ENCODE measurements at regions not wholly inside any gene's neighbourhood (a gene's known extent, or its start where the extent isn't known, plus 50 kb on each side); places are given as distances from the start of the nearest gene placed in this dataset.

DNA sequence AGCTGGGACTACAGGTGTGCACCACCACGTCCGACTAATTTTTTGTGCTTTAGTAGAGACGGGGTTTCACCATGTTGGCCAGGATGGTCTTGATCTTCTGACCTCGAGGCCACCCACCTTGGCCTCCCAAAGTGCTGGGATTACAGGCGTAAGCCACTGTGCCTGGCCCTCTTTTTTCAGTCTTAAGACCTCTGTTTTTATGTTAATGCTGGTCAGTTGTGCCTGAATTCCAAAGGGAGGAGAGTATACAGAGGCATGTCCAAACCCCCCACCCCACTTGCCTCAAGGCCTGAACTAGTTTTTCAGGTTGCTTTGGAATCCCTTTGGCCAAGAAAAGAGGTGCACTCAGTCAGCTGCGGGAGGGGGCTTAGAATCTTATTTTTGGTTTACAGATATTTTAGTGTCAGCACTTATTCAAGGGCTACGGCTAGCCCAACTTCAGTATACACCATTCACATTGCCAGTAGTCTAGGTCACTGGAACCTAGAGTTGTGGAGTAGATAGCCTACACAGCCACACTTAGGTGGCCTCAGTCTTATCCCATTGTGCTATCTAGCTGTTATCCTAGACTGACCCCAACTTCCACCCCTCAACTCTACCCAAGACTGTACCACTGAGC, 128.0 kb upstream of the TPM1 start:
- TF ChIP-seq, protein P1, sequence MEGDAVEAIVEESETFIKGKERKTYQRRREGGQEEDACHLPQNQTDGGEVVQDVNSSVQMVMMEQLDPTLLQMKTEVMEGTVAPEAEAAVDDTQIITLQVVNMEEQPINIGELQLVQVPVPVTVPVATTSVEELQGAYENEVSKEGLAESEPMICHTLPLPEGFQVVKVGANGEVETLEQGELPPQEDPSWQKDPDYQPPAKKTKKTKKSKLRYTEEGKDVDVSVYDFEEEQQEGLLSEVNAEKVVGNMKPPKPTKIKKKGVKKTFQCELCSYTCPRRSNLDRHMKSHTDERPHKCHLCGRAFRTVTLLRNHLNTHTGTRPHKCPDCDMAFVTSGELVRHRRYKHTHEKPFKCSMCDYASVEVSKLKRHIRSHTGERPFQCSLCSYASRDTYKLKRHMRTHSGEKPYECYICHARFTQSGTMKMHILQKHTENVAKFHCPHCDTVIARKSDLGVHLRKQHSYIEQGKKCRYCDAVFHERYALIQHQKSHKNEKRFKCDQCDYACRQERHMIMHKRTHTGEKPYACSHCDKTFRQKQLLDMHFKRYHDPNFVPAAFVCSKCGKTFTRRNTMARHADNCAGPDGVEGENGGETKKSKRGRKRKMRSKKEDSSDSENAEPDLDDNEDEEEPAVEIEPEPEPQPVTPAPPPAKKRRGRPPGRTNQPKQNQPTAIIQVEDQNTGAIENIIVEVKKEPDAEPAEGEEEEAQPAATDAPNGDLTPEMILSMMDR (IDR thresholded peaks at IDR 0.05) = no peak
- Histone ChIP-seq H3K9me3 (no peaks in the 10 kb centered on the region), H3K36me3 (no peaks in the 10 kb centered on the region), H3K27ac (no peak overlapping the region), H3K27me3 (no peaks in the 10 kb centered on the region), H3K4me3 (no peak overlapping the region), H3K4me1 (no peaks in the 10 kb centered on the region)
- intact Hi-C loops (cut with DNase I) = no loop called here
- DNase-seq (ENCODE audit: low spot score in 2 of 2) = no peak

DNA sequence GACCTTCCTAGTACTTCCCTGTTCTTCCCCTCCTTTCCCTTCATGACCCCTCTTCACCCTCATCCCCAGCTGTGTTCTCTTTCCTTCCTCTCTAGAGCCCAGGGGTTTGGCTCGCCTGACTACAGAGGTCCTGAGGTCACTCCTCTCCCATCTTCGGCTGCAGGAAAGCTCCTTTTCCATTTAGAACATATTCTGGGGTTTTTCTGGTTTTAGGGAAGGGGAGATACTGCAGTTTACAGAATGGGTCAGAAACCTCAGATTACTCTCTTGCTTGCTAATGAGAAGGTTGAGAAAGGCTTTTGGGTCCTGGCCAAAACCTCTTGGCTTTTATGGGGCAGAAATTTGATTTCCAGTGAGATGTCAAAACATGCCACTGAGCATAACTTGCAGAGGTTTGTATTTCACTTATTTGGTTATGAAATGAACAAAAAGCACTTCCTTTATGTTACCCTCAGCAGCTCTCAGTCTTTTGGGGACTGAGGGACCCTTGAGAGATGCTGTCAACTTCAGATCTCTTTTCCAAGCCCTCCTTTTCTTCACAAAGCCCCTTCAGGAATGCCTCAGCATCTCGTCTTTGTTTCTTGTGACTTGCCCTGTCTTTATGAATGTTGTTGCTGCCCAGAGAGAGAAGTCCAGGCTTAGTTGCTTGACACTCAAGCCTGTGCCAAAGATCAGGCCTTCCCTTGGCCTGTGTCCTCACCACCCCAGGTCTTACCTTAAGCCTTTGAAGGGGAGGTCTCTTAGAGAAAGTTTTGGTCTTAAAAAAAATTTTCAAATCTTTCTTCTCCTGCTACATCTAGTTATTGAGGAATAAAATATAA, 121.7 kb upstream of the TPM1 start:
- intact Hi-C loops (cut with DNase I) = no loop called here
- H3K27ac ChIP-seq = peak overlapping the region; percentile 49 to 62
- H3K9me3 ChIP-seq = no peaks in the 10 kb centered on the region
- H3K4me1 ChIP-seq = peaks cover 0 to 13% of the 10 kb centered on the region in 2 donors
- H3K27me3 ChIP-seq = no peaks in the 10 kb centered on the region
- no peak overlapping the region for H3K4me3 ChIP-seq
- TF ChIP-seq, protein P1 (IDR thresholded peaks at IDR 0.05) = no peak
- no peaks in the 10 kb centered on the region for H3K36me3 ChIP-seq
- DNase-seq (ENCODE audit: low spot score in 2 of 2) = no peak

DNA sequence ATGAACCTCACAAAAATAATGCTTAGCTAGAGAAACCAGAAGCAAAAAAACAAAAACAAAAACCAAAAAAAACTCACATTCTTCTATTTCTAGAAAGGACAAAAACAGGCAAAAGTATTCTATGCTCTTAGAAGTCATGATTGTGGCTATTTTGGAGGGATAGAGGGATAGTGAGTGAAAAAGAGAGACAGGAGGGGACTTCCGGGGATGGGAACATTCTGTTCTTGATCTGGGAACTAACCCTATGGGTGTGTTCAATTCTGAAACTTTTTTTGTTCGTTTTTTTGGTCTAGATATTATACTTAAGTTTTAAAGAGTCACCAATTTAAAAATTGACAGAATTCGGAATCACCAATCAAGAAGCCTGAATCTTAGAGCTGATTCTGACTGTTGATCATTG, 120.0 kb upstream of the TPM1 start:
- intact Hi-C loops (cut with DNase I) = loop anchor here (1.0 kb wide), 1 partner anchor 19 kb away; no protein-coding TSS in a partner anchor
- TF ChIP-seq, protein P1 (IDR thresholded peaks at IDR 0.05) = no peak
- H3K4me3 ChIP-seq = no peak overlapping the region
- no peak for DNase-seq (ENCODE audit: low spot score in 2 of 2)
- H3K27me3 ChIP-seq = no peaks in the 10 kb centered on the region
- no peaks in the 10 kb centered on the region for H3K9me3 ChIP-seq
- H3K27ac ChIP-seq = peak overlapping the region; percentile 9 to 39
- H3K4me1 ChIP-seq = peaks cover 0 to 13% of the 10 kb centered on the region in 2 donors
- H3K36me3 ChIP-seq = no peaks in the 10 kb centered on the region

DNA sequence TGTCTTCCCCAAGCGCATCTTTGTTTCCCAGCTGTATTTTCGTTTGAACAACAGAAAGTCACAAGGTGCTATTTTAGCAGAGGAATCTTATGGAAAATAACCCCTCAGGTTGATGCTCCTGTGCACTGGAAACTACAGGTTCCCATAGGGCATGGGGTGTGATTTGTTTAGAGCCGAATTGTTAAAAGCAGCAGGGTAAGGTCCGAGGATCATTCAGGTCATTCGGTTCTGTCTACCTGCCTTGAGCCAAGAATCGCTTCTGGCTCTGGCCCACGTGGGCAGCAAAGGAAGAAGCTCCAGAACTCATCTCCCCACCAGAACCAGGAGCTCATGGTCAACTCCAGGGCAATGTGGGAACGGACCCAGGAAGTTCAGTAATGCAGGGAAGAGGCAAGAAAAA, 116.7 kb upstream of the TPM1 start:
- DNase-seq (ENCODE audit: low spot score in 2 of 2) = no peak
- Histone ChIP-seq H3K27me3 (no peaks in the 10 kb centered on the region), H3K9me3 (no peaks in the 10 kb centered on the region), H3K27ac (no peak overlapping the region), H3K36me3 (no peaks in the 10 kb centered on the region), H3K4me3 (no peak overlapping the region), H3K4me1 (peaks cover 0 to 24% of the 10 kb centered on the region in 2 donors)
- TF ChIP-seq, protein P1 (IDR thresholded peaks at IDR 0.05) = no peak
- intact Hi-C loops (cut with DNase I) = no loop called here

DNA sequence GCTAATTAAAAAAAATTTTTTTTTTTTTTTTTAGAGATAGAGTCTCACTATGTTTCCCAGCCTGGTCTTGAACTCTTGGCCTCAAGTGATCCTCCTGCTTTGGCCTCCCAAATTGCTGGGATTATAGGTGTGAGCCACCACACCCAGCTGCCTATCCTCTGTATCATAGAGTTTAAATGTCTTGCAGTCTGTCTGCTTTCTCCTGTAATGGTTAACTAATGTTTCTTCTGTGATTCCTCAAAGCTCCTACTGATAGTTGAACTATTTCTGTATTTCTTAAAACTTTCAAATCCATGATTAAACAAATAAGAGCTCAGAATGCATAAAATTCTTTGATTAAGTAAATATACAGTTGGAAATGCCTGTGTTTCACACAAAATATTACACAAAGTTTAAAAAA, 115.4 kb upstream of the TPM1 start:
- intact Hi-C loops (cut with DNase I) = no loop called here
- no peaks in the 10 kb centered on the region for H3K9me3 ChIP-seq
- H3K36me3 ChIP-seq = no peaks in the 10 kb centered on the region
- H3K4me1 ChIP-seq = peaks cover 0 to 14% of the 10 kb centered on the region in 2 donors
- no peaks in the 10 kb centered on the region for H3K27me3 ChIP-seq
- H3K27ac ChIP-seq = no peak overlapping the region
- TF ChIP-seq, protein P1 (IDR thresholded peaks at IDR 0.05) = no peak
- H3K4me3 ChIP-seq = no peak overlapping the region
- no peak for DNase-seq (ENCODE audit: low spot score in 2 of 2)

All from ascending aorta (tissue), 2 donors.